SK-MEL-5 (cell line): ENCODE measurements at regions not wholly inside any gene's neighbourhood (a gene's known extent, or its start where the extent isn't known, plus 50 kb on each side); places are given as distances from the start of the nearest gene placed in this dataset.
"Not testable (repeated sequence)": the region's sequence is repeated elsewhere in the genome, so short reads cannot be mapped to it uniquely, and the experiment has no call there.

Source experiments
- DNase-seq: peaks from one replicate; pipeline ENCODE4 v3.0.0-alpha.2; 2016; ENCODE audit warnings: low read depth, low spot score
- in situ Hi-C: cut with HindIII; loops from 2 replicates; pipeline ENCODE4 v1.10.0; 2016; ENCODE audit warnings: low sequenced_read_pairs, high pct_unique_total_duplicates, low pct_unique_long_range_greater_than_20kb
- small RNA-seq, 2 experiments: library from RNA; depleted of rRNA; stranded (forward); fragments of <200 nt; gene quantifications; one replicate each; pipeline ENCODE3, GENCODE V24; 2014

- in situ Hi-C loops, DNase-seq: not testable (repeated sequence)
Measured at GRCh38 chr22:16090991-16091390, 401.2 kb downstream of the POTEH start.

DNA sequence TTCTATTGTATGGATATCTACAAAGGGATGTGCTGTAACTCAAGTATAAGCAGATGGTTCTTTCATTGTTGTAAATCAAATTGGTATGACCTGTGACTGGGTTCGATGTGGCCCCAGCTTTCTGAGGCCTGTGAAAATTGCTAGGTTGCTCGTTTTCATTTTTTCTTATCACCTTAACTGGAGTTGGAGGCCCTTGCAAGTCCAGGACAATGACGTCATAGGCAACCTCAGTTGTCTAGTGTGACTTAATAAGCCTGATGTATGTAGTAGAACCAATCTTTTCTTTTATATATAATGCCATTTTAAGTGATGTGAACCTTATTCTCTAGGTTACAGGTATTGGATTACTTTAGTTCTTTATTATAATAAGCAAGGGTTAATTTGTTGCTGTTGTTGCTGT lies 415.3 kb downstream of the POTEH start:
- in situ Hi-C loops, DNase-seq: not testable (repeated sequence)

DNA sequence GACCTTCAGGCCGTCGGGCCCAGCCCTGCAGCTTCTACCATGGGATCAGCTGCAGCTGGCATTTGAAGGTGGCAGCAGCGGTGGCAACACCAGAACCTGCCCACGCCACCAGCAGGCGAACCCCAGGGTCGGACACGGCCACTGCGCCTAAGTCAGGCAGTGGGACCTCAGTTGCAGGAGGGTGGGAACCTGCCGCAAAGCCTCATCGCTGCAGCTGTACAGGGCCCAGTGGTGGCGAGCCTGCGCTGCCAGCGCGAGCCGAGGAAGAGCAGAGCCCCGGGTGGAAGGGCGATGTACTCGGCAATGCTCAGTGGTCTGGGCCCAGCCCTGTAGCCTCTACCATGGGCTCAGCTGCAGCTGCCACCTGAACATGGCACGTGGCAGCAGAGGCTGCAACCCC lies 441.6 kb downstream of the POTEH start:
- in situ Hi-C loops, DNase-seq: not testable (repeated sequence)

DNA sequence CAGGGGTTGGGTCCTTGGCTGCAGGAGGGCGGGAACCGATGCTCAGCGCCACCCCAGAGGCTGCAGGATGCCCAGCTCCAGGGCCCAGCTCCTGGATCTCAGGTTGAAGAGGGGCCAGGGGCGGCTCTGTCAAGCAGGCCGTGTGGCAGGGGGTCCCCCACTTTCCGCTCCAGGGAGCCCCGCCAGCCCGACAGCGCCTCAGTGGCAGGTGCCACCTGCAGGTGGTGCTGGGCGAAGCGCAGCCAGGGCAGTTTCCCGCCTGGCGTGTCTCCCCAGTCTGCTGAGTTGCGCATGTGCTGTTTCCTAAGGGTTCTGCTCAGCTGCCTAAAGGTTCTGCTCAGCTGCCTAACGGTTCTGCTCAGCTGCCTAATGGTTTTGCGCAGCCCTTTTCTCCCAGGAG lies 442.1 kb downstream of the POTEH start:
- in situ Hi-C loops: no loop called here
- no peak for DNase-seq

GRCh38 chr22:16132598-16132997 lies 442.8 kb downstream of the POTEH start:
- DNase-seq, in situ Hi-C loops: not testable (repeated sequence)

DNA sequence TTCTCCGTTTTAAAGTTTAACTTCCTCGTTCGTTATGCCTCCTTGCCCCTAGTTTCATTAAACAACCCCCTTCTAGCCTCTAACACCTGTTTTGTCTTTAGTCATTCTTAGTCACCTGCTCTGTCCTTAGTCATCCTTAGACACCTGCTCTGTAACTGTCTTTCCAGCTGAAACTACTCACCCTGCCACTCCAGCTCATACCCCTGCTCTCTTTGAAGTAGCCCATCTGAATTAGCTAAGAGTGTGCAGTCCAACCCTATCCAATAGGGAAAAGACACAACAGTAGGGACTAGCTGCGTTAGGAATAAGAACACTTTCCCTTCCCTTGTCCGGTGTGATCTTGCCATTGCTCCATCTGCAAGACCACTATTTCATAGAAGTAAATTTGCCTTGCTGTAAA lies 446.5 kb downstream of the CCT8L2 start:
- in situ Hi-C loops, DNase-seq: not testable (repeated sequence)

- DNase-seq: peak; percentile 50
- in situ Hi-C loops: not testable (repeated sequence)
Measured at GRCh38 chr22:16146916-16147315, 445.7 kb downstream of the CCT8L2 start.

GRCh38 chr22:16177287-16177686 lies 415.3 kb downstream of the CCT8L2 start:
- DNase-seq, in situ Hi-C loops: not testable (repeated sequence)

DNA sequence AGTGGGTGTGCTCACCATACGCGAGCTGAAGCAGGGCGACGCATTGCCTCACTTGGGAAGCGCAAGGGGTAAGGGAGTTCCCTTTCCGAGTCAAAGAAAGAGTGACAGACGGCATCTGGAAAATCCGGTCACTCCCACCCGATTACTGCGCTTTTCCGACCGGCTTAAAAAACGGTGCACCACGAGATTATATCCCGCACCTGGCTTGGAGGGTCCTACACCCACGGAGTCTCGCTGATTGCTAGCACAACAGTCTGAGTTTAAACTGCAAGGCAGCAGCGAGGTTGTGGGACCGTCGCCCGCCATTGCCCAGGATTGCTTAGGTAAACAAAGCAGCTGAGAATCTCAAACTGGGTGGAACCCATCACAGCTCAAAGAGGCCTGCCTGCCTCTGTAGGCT lies 408.7 kb downstream of the CCT8L2 start:
- in situ Hi-C loops, DNase-seq: not testable (repeated sequence)

Small RNA genes lying in the stretch of these regions (small RNA-seq; reads per million reads assigned to genes)
- gene RF00026: 0 reads per million in 2 experiments
